ENCODE measurements at regions not wholly inside any gene's neighbourhood (a gene's known extent, or its start where the extent isn't known, plus 50 kb on each side); places are given as distances from the start of the nearest gene placed in this dataset.

- TF ChIP-seq REST (tag by site-specific recombination; IDR thresholded peaks at IDR 0.05) (no peak), ZNF426 (tag by site-specific recombination; IDR thresholded peaks at IDR 0.05) (no peak), CTCF (tag by site-specific recombination; IDR thresholded peaks at IDR 0.05) (no peak), ZBTB26 (tag by site-specific recombination; optimal IDR thresholded peaks at IDR 0.05) (no peak)
Measured at GRCh38 chr15:97092656-97093055, 762.2 kb downstream of the NR2F2 start.

All from HEK293 (cell line).